ENCODE measurements at regions not wholly inside any gene's neighbourhood (a gene's known extent, or its start where the extent isn't known, plus 50 kb on each side); places are given as distances from the start of the nearest gene placed in this dataset.

GRCh38 chr20:10724449-10725173 lies 50.8 kb upstream of the JAG1 start:
- no peak for DNase-seq

GRCh38 chr20:10728873-10729670 lies 55.3 kb upstream of the JAG1 start:
- DNase-seq: no peak

- DNase-seq: no peak
Observed at GRCh38 chr20:10729785-10730184, 56.0 kb upstream of the JAG1 start.

- no peak for DNase-seq
Observed at GRCh38 chr20:10730629-10731183, 56.9 kb upstream of the JAG1 start.

- no peak for DNase-seq
Observed at GRCh38 chr20:10731190-10731965, 57.6 kb upstream of the JAG1 start.

- DNase-seq: no peak
Observed at GRCh38 chr20:10733122-10733521, 59.3 kb upstream of the JAG1 start.

- DNase-seq: no peak
Observed at GRCh38 chr20:10735195-10735949, 61.6 kb upstream of the JAG1 start.

- DNase-seq: no peak
Observed at GRCh38 chr20:10739134-10739533, 65.3 kb upstream of the JAG1 start.

GRCh38 chr20:10739566-10739965 lies 65.8 kb upstream of the JAG1 start:
- DNase-seq: no peak

- DNase-seq: no peak
Observed at GRCh38 chr20:10741060-10741459, 67.3 kb upstream of the JAG1 start.

GRCh38 chr20:10745790-10746189 lies 72.0 kb upstream of the JAG1 start:
- DNase-seq: no peak

GRCh38 chr20:10747019-10747418 lies 73.2 kb upstream of the JAG1 start:
- DNase-seq: no peak

GRCh38 chr20:10749084-10749483 lies 75.3 kb upstream of the JAG1 start:
- DNase-seq: no peak

- DNase-seq: no peak
Observed at GRCh38 chr20:10752206-10752605, 78.4 kb upstream of the JAG1 start.

GRCh38 chr20:10754824-10755223 lies 81.0 kb upstream of the JAG1 start:
- no peak for DNase-seq

- no peak for DNase-seq
Observed at GRCh38 chr20:10758446-10758845, 84.6 kb upstream of the JAG1 start.

- DNase-seq: no peak
Observed at GRCh38 chr20:10761232-10761631, 87.4 kb upstream of the JAG1 start.

GRCh38 chr20:10761786-10762185 lies 88.0 kb upstream of the JAG1 start:
- DNase-seq: no peak

- DNase-seq: no peak
Observed at GRCh38 chr20:10762216-10762615, 88.4 kb upstream of the JAG1 start.

GRCh38 chr20:10763112-10763511 lies 89.3 kb upstream of the JAG1 start:
- DNase-seq: no peak

GRCh38 chr20:10769700-10770099 lies 95.9 kb upstream of the JAG1 start:
- no peak for DNase-seq

- DNase-seq: no peak
Observed at GRCh38 chr20:10770753-10771152, 97.0 kb upstream of the JAG1 start.

Data from NCI-H1105 (cell line).